Activated effector memory CD4-positive, alpha-beta T cell treated with anti-CD3 and anti-CD28 coated beads, Interleukin-2, amount 50 U/mL, for 16 hours (primary cell): ENCODE measurements at regions not wholly inside any gene's neighbourhood (a gene's known extent, or its start where the extent isn't known, plus 50 kb on each side); places are given as distances from the start of the nearest gene placed in this dataset.

Source experiments
- DNase-seq: peaks from one replicate; pipeline ENCODE4 v3.0.0-alpha.2; 2020

DNA sequence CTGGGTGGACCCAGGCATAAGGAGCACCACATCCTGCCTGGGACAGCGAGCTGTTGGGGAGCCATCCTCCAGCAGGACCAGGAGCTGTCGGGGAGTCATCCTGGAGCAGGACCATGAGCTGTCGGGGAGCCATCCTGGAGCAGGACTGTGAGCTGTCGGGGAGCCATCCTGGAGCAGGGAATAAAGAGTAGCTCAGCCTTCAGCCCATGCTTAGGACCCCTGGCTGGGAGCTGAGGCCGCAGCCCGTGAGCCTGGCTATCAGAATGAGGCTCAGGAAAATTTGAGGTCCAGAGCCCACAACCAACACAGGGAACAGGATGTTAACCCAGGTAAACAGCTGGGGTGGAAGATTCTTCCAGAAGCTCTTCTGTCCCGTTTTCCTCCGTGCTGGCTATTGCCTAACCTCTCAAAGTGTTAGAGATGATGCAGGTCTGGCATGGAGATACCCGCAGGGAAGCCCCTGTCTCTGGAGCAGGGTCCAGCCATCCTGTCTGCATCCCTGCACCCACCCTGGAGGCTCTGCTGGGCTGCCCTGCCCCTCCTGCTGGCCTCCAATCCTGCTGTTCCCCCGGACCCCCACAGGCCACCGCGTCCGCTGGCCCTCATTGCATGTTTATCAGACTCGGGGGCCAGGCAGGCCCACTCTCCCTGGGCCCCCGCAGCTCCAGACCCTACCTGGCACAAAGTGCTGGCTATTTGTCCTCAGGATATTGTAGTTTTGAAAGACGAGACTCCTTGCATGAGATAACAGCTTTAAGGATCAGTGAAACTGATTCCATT is 243.5 kb upstream of the MYT1L start:
- DNase-seq: no peak

DNA sequence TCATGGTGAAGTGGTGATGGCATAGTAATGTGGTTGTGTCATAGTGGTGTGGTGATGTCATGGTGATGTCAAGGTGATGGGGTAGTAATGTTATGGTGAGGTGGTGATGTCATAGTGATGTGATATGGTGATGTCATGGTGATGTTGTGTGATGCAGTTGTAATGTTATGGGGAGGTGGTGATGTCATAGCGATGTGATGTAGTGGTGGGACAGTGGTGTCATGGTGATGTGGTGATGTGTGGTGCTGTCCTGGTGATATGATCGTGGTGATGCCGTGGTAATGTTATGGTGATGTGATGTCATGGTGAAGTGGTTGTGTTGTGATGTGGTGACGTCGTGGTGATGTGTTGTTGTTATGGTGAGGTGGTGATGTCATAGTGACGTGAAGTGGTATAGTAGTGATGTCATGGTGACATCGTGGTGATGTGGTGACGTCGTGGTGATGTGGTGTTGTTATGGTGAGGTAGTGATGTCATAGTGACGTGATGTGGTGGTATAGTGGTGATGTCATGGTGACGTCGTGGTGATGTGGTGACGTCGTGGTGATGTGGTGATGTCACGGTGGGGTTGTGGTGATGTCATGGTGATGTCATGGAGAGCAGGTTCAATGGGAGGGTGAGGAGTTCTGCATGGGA is 242.7 kb upstream of the MYT1L start:
- DNase-seq: no peak

DNA sequence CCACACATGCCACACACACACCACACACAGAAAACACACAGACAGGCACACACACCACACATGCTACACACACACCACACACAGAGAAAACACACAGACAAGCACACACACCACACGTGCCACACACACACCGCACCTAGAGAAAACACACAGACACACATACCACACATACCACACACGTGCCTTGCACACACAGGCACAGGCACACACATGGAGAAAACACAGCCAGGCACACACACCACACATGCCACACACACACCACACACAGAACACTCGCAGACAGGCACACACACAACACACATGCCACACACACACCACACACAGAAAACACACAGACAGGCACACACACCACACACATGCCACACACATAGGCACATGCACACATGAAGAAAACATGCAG is 242.1 kb upstream of the MYT1L start:
- no peak for DNase-seq

DNA sequence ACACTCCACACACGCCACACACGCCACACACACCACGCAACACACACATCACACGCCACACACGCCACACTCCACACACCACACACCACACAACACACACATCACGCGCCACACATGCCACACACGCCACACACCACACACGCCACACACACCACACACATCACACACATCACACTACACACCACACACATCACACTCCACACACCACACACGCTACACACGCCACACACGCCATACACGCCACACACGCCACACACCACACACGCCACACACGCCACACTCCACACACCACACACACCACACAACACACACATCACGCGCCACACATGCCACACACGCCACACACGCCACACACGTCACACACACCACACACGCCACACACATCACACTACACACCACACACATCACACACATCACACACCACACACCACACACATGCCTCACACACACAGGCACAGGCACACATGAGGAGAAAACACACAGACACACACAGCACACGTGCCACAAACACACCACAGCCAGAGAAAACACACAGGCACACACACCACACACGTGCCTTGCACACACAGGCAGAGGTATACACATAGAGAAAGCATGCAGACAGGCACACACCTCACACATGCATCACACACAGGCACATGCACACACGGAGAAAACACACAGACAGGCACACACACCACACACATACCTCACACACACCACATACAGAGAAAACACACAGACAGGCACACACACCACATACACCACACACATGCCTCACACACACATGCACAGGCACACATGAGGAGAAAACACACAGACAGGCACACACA is 241.5 kb upstream of the MYT1L start:
- no peak for DNase-seq

DNA sequence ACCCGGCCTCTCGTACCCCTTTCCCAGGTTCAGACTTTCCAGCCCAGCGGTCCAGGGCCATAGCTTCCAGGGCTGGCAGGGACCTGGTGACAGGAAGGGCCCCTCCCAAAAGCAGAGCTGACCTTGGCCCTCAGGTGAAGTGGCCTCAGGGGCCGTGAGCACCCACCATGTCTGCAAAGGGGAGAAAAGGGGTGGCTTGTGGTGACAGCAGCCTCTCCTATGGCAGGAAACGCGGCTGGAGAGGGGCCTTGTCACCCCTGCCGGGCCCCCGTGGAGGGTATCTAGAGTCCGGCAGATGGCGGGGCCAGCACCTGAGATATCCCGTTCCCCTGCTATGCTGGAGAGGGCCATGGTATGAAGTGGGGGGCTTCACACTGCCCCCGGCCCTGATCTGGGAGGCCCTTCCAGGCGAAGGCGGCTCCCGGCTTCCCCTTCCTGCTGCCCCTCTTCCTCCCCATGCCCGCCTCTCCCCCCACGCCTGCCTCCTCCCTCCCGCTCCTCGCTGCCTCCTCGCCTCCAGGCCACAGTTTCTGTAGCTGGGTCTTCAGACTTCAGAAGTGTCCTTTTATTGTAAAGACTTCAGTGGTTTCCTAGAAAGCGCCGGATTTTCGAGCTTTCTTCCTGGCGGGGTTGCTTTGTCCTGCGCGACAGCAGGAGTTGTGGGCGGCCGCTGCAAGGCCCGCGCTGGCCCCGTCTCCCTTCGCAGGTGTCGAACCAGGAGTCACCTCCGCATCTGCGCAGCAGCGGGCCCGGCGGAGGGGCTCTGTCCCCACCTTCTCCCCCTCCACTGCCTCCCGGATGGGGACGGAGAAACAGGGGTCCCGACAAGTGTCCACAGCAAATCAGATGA is 240.5 kb upstream of the MYT1L start:
- no peak for DNase-seq

DNA sequence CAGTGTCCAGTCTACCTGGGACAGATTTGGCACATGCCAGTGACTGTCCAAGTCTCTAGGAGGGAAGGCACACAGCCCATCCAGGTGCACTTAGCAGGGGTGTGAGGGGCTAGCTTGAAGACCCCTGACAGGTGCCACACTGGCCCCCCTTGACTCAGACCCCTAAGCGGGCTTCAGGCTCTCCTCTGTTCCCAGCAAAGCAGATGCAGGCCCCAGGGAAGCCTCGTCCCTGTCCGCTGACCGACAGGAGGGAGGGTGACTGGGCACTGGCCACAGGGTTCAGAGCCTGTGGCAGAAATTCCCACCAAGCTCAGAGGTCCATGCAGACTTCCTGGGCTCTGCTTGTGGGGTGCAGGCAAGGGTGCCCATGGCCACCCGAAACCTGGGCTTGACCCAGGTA is 239.8 kb upstream of the MYT1L start:
- DNase-seq: no peak

DNA sequence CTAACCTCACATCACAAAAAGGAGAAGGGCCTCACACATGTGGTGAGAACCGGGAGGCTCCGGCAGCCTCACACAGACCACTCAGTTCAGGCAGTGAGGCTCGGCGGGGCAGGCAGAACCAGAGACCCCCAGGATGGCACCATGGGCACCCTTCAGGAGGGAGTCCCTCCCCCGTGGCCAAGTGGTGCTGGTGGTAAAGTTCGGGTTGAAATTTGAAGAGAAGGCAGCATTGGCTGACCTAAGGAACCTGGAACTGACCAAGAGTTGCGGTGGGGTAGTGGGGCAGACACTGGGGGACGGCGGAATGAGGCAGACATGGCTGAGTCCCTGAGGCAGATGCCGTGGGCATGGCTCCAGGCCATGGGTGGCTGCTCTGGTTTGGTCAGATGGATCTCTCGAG is 239.3 kb upstream of the MYT1L start:
- no peak for DNase-seq

DNA sequence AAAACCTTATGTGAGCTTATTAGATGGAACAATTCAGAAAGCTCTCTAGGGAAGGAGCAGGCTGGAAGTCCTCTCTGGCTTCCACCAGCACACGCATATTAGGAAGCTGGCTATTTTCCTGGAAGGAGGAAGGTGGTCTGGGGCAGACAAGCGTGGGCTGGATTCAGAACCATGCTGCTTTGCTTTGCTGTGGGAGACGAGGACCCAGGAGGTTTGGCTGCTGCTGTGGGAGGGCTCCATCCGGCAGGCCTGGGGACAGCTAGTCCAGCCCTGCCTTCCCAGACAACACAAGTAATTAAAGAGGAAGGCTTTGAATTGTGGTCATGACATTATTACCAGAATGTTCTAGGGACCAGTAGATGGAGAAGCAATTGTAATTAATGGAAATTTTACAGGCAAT is 238.8 kb upstream of the MYT1L start:
- no peak for DNase-seq

DNA sequence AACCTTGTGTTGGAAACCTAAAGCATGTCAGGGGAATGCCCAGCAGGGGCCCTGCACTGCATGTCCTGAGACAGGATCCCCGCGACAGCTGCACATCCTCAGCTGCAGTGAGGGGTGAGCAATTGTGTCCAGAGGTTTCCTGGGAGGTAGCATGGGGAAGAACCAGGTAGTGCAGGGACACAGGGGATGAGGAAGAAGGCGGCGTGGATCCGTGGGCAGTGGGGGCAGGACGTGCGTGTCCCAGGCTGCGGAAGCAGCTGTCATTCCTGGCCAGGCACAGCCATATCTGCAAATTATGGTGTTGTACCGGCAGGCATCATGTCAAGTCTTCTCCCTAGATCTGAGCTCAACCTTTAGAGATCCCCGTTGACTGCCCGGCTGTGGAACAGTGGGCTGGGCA is 238.2 kb upstream of the MYT1L start:
- no peak for DNase-seq

DNA sequence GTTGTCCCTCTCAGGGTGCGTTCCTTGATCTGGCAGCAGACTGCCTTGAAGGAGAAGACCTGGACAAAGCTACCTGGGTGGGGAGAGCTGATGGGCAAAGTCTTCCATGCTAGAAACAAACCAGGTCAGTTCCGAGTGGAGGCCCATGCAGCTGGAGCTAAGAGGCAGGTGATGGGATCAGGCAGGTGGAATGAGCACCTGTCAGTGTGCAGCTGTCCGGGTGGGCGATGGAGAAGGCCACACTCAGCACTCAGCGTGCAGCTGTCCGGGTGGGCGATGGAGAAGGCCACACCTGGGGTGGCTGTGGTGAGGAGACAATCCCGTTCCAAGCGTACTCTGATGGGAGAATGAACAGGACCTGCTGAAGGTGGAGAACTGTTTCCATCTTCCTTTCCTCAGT is 237.3 kb upstream of the MYT1L start:
- no peak for DNase-seq

DNA sequence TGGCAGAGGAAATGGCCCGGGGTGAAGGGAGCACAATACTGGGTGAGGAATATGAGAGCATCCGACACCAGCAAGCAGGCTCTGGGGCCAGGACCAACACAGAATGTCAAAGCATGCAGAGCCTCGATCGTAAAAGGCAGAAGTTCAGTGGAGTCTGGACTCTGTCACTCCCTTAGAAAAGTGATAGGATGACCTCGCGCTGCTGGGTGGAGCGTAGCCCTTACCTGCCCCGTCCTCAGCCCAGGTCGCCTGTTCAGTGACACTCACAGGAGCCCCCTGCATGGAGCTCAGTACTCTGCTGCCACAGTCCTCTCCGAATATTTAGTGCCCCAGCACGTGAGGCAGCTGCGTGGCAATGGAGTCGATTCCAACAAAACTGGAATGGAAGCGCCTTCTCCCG is 236.7 kb upstream of the MYT1L start:
- DNase-seq: no peak

DNA sequence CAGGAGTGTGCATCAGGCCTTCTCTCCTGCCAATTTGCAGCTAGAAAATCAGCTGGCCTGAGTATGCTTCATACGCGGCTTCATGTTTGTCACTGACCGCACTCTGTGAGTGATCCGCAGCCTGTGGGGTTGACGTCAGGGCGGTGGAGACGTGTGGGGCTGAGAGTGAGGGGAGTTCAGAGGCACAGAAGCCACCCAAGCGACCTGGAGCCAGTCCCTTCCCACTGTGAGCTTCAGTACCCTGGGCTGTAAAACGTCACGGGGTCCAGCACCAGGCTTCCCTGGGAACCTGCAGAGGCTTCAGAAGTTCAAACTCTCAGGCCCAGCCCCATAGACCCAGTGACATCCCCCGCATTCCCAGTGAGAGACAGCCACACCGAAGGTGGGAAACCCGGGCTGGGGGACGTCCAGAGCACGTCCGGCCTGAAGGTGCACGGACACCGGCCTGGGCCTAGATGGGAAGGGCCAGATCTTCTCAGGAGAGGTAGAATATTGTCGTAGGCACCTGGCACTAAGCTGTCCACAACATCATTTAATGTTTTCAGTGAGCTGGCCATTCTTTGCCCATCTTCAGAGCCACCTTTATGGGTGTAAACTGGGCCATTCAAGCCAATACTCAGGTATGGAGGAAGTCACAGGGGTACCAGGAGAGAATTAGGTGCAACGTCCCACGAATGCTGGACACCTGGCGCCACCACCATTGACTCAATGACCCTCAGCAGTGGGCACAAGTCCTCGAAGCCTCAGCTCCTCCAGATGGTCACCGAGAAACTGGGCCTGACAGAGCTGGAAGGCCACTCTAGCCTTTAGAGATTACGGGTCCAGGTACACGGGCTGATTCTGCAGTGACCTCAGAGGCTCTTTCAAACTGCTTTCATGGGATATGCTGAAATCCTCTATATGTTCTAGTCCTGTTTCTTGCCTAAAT is 235.6 kb upstream of the MYT1L start:
- no peak for DNase-seq

DNA sequence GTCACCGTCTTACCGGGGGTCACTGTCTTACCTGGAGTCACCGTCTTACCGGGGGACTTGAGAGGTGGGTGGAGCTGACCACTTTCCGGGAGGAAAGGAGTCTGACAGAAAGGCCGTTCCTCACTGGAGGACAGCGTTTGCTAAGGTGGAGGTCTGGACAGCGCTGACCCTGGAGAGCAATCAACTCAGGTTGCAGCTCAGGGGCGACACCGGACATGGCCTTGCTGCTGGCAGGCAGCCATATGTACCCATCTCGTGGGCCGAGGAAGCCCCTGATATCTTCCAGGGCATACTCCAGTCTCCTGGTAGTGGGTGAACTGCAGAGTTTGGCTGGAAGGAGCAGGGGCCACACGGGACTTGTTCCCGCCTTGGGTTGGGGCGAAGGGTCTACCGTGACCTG is 234.6 kb upstream of the MYT1L start:
- no peak for DNase-seq

DNA sequence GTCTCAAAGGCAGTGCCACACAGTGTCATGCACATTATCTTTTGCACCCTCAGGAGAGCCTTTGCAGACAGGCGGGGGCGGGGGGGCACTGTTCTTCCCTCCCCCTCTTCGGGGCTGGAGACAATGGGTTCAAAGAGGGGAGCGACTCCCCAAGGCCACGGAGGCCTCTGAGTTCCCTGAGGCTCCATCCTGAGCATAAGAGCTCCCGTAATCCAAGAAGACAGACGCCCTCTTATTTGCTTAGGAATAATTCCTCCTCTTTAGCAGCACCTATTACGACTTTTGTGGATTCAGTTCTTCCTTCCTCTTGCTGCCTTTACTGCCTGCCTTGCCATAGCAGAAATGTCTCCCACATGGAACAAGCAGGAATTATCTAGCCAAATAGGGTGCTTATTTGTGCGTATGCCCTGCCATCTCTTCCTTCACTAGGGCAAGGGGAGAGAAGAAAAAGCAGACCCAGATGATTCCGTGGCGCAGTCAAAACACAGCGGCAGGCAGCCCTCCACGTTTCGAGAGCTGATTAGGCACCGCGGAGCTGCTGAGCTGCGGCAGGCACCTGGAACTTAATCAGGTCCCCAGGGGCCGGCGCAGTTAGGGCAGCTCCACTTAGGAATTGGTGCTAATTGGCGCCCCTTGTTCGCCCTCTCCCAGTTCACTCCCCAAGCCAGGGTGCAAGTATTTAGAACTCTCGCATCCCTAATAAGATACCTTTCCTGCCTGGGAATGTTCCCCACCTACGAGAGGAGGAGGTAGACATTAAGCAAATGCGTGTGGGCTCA is 233.4 kb upstream of the MYT1L start:
- no peak for DNase-seq

DNA sequence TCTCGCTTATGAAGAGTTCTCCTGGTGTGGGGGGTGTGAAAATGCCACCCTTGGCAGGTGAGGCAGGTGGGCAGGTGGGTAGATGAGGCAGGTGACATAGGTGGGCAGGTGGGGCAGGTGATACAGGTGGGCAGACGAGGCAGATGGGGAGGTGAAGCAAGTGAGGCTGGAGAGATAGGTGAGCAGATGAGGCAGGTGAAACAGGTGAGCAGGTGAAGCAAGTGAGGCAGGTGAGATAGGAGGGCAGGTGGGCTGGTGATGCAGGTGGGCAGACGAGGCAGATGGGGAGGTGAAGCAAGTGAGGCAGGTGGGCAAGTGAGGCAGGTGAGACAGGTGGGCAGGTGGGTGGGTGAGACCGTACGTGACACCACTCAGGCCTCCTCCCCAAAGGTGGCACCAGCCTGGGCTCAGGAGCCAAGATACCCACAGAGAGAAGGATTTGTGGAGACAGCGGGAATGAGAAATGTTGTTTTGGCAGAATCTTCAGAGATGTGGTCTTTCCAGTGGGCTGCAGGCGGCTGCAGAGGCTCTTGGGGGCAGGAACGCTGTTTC is 232.3 kb upstream of the MYT1L start:
- DNase-seq: no peak

DNA sequence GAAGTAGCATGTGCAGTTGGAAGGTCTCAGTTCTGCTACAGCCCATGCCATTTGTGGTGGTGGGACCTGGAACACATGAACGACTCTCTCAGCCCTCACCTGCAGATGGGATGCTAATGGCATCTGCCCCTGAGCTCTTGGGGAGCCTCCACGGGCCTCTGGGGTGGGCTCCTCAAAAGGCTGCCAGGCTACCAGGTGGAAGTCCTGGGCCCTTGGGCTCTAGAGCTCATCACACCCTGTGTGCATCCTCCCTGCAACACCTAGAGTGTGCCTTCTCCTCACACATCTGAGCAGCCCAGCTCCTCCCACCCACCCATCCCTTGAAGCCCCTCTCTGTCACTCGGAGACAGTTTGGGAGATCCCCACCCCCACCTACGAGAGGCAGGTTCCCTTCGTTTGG is 231.8 kb upstream of the MYT1L start:
- no peak for DNase-seq

DNA sequence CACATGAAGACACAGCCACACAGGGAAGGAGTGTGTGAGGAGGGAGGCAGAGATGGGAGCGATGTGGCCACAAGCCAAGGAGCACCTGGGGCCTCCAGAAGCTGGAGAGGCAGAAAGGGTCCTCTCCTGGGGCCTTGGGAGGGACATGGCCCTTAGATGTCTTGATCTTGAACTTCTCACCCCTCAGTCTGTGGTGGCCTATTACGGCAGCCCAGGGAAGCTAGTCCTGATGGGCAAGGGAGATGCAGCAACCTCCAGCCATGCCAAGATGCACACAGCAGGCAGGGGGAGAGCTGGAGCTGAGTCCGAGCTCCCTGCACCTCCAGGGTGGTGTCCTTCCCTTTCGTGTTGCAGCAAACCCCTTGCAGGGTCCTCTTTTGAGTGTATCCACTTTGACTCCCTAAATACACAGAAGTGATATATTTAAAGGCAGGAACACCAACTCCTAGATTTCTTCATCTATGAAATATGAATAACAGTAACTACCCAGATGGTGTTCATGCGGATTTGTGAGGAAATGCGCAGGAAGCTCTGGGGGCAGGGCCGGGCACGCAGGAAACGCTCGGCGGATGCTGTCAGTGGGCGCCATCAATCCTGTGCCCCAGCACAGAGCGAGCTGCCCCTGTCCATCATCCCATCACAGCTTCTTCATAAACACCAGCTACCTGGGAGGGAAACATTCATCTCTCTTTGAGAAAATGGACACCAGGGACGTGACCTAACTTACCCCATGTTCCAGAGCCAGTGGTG is 230.4 kb upstream of the MYT1L start:
- no peak for DNase-seq

DNA sequence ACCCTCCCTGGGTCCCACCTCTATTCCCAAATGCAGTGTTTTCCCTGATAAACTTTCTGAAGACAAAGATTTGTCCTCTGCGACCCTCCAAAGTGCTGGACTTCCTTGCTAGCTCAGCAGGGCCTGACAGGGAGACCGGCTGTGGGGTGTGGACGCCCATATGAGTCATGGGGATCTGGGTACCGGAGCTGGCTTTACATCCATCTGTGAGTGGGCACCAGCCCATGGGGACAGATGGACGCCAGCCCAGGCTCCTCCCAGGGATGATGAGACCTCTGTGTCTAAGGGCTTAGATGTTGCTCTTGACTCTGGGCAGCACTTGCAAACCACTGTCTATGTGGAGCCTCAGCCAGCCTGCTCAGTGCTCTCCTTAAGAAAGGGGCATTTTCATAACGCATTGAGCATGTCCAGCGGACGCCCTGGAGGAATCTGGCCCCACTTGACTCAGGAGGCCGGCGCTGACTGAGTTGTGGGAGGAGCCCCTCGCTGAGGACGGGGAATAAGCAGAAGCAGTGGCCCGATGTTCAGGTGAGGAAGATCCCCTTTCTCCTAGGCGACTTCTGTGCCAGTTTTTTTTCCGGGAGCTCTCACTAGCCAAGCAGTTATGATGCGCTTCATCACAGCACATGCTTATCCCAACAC is 229.4 kb upstream of the MYT1L start:
- no peak for DNase-seq

DNA sequence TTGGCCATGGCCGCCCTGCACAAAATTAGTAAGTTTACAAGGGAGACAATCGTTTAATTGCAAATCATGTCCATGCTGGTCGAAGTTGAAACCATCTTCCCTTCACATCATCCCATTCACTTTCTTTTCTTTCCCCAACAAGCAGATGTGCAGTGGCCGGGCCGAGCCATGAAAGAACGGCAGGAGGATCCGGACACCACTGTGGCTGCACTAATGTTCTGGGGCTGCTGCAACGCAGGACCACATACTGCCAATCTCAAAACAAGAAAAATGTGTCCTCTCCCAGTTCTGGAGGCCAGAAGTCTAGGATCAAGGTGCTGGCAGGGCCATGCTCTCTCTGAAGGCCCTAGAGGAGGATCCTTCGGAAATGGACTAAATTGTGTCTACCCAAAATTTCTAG is 227.4 kb upstream of the MYT1L start:
- no peak for DNase-seq

DNA sequence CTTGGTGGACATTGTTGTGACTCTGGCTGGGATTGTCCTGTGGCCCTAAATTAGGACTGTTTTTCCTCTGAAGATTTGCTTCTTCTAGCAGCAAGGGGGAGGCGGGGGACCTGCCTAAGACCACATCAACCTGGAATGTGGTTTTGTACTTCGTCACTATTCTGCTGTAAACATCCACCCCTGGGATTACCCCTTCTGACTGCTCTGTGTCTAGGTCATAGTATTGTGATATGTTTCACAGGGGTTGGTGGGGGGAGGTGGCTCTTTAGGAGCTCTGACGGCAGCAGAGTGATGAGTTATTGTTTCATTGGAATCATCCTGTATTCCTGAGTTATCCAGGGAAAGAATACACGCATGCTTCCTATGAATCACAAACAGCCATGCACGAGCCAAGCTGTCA is 226.4 kb upstream of the MYT1L start:
- no peak for DNase-seq
